NCI-H2081 treated with DMSO at 0.1 percent for 48 hours (cell line): ENCODE measurements at regions not wholly inside any gene's neighbourhood (a gene's known extent, or its start where the extent isn't known, plus 50 kb on each side); places are given as distances from the start of the nearest gene placed in this dataset.

ENCODE experiments used
- DNase-seq: peaks from one replicate; lab custom pipeline; 2025; lab: John Stamatoyannopoulos, UW

- DNase-seq = no peak
These were observed 103.4 kb downstream of the QRFPR start for GRCh38 chr4:121277194-121278105.

GRCh38 chr4:121273191-121273590 lies 107.6 kb downstream of the QRFPR start:
- no peak for DNase-seq

- no peak for DNase-seq
These were observed 108.3 kb downstream of the QRFPR start for GRCh38 chr4:121272526-121272925.

- no peak for DNase-seq
These were observed 106.3 kb upstream of the TNIP3 start for GRCh38 chr4:121270389-121270788.

- no peak for DNase-seq
These were observed 104.9 kb upstream of the TNIP3 start for GRCh38 chr4:121269001-121269400.

- no peak for DNase-seq
These were observed 102.9 kb upstream of the TNIP3 start for GRCh38 chr4:121266982-121267381.

GRCh38 chr4:121256887-121257466 lies 92.9 kb upstream of the TNIP3 start:
- DNase-seq = no peak

- DNase-seq = no peak
These were observed 92.0 kb upstream of the TNIP3 start for GRCh38 chr4:121255986-121256750.

GRCh38 chr4:121253961-121254360 lies 89.8 kb upstream of the TNIP3 start:
- DNase-seq = no peak

GRCh38 chr4:121252224-121252806 lies 88.2 kb upstream of the TNIP3 start:
- DNase-seq = peak; percentile 6

- no peak for DNase-seq
These were observed 84.6 kb upstream of the TNIP3 start for GRCh38 chr4:121248747-121249146.

- no peak for DNase-seq
These were observed 82.6 kb upstream of the TNIP3 start for GRCh38 chr4:121246698-121247097.

GRCh38 chr4:121243485-121243884 lies 79.4 kb upstream of the TNIP3 start:
- no peak for DNase-seq

GRCh38 chr4:121242188-121242750 lies 78.1 kb upstream of the TNIP3 start:
- DNase-seq = no peak

GRCh38 chr4:121239951-121240350 lies 75.8 kb upstream of the TNIP3 start:
- DNase-seq = no peak

- DNase-seq = no peak
These were observed 74.3 kb upstream of the TNIP3 start for GRCh38 chr4:121238461-121238860.

GRCh38 chr4:121237069-121237399 lies 72.9 kb upstream of the TNIP3 start:
- DNase-seq = no peak

GRCh38 chr4:121236353-121237068 lies 72.4 kb upstream of the TNIP3 start:
- no peak for DNase-seq

- no peak for DNase-seq
These were observed 69.9 kb upstream of the TNIP3 start for GRCh38 chr4:121233982-121234381.

GRCh38 chr4:121229993-121230392 lies 65.9 kb upstream of the TNIP3 start:
- DNase-seq = no peak

- no peak for DNase-seq
These were observed 64.7 kb upstream of the TNIP3 start for GRCh38 chr4:121228848-121229247.
